ENCODE measurements at regions not wholly inside any gene's neighbourhood (a gene's known extent, or its start where the extent isn't known, plus 50 kb on each side); places are given as distances from the start of the nearest gene placed in this dataset.
"Not testable (repeated sequence)": the region's sequence is repeated elsewhere in the genome, so short reads cannot be mapped to it uniquely, and the experiment has no call there.

DNA sequence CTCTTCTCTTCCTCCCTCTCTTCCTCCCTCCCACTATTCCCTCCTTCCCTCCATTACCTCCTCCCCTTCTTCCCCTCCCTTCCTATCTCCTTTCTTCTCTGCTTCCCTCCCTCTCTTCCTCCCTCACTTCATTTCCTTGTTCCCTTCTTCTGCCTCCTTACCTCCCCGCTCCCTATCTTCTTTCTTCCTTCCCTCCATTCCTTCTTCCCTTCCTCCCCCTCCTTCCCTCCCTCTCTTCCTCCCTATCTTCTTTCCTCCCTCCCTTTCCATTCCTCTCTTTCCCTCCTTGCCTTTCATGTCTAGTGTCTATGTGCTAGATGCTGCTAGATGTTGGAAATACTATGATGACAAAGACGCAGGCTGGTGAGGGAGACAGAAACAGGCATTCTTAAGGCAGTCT lies 246.0 kb downstream of the TDRD15 start:
- intact Hi-C loops (cut with DNase I), result no loop called here
- DNase-seq, result no peak
- ATAC-seq (ENCODE audit: poor library complexity), result no peak

DNA sequence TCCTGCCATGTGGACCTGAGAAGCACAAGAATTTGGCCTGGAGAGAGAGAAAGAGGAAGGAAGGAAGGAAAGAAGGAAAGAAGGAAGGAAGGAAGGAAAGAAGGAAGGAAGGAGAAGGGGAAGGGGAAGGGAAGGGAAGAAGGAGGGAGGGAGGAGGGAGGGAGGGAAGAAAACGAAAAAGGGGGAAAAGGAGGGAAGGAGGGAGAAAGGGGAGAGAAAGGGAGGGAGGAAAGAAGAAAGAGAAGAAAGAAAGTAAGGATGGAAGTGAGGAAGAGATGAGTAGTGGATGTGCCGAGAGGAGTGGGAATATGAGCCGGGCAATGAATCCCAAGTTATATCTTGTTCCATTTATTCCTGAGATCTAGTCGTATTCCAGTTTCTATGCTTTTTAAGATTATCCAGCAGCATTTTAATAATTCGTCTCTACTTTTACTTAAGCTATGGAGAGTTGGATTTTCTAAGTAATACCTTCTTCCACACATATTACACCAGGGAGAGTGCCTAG lies 247.8 kb downstream of the TDRD15 start:
- no peak for ATAC-seq (ENCODE audit: poor library complexity)
- DNase-seq, result no peak
- intact Hi-C loops (cut with DNase I), result no loop called here

DNA sequence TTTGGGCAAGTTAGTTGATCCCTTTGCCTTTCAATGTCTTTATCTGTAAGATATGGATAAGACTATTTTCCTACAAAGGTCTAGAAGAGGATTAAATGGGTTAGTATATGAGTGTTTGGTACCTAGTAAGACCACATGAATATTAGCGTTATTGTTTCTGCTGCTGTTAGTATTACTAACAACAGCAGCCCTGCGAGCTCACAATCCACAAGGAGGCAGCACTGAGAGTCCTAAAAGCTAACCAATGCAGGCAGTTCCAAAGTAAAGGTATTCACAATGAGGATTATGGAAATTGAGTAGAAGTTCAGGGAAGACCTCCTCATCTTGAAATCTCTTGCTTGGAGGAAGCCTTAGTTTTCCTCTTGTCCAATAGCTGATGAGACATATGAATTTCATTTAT lies 248.9 kb downstream of the TDRD15 start:
- ATAC-seq (ENCODE audit: poor library complexity), result no peak
- intact Hi-C loops (cut with DNase I), result no loop called here
- DNase-seq, result no peak

DNA sequence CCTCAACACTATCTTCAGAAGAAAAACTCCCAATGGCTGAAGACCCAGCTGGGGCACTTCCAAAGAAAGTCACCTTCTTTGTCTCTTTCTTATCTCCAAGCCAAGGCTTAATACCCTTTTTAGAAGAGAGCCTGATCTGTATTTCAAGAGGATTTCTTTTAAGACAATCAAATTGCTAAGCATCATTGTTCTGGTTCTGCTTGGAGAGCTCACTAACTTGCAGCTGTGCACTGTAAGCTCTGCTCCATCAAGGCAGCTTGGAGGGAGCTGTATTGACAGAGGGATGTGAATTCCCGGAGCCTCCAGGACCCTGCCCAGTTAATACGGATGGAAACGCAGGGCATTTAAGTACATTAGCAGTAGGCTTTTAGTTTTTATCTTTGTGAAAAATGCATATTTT lies 253.1 kb downstream of the TDRD15 start:
- DNase-seq (no peak), ATAC-seq (ENCODE audit: poor library complexity) (no peak)
- intact Hi-C loops (cut with DNase I), result no loop called here

DNA sequence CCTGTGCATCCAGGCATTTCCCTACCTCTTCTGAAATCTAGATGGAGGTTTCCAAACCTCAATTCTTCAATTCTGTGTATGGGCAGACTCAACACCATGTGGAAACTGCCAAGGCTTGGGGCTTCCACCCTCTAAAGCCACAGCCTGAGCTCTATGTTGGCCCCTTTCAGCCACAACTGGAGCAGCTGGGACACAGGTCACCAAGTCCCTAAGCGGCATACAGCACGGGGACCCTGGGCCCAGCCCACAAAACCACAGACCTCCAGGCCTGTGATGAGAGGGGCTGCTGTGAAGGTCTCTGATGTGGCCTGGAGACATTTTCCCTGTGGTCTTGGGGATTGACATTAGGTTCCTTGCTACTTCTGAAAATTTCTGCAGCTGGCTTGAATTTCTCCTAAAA lies 255.4 kb downstream of the TDRD15 start:
- DNase-seq (no peak), ATAC-seq (ENCODE audit: poor library complexity) (no peak)
- intact Hi-C loops (cut with DNase I), result no loop called here

DNA sequence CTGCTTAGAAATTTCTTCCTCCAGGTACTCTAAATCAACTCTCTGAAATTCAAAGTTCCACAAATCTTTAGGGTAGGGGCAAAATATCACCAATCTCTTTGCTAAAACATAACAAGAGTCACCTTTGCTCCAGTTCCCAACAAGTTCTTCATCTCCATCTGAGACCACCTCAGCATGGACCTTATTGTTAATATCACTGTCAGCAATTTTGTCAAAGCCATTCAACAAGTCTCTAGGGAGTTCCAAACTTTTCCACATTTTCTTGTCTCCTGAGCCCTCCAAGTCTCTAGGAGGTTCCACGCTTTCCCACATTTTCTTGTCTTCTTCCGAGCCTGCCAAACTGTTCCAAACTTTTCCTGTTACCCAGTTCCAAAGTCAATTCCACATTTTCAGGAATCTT lies 255.9 kb downstream of the TDRD15 start:
- intact Hi-C loops (cut with DNase I); ATAC-seq (ENCODE audit: poor library complexity); DNase-seq: not testable (repeated sequence)

DNA sequence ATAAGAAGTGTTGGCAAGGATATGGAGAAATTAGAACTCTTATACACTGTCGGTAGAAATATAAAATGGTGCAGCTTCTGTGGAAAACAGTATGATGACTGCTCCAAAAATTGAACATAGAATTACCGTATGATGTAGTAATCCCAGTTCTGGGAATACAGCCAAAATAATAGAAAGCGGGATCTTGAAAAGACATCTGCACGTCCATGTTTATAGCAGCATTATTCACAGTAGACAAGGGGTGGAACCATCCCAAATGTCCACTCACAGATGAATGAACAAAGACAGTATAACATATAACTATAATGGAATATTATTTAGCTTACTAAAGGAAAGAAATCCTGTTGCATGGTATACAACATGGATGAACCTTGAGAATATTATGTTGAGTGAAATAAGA lies 257.7 kb downstream of the TDRD15 start:
- DNase-seq (no peak), ATAC-seq (ENCODE audit: poor library complexity) (no peak)
- intact Hi-C loops (cut with DNase I), result no loop called here

DNA sequence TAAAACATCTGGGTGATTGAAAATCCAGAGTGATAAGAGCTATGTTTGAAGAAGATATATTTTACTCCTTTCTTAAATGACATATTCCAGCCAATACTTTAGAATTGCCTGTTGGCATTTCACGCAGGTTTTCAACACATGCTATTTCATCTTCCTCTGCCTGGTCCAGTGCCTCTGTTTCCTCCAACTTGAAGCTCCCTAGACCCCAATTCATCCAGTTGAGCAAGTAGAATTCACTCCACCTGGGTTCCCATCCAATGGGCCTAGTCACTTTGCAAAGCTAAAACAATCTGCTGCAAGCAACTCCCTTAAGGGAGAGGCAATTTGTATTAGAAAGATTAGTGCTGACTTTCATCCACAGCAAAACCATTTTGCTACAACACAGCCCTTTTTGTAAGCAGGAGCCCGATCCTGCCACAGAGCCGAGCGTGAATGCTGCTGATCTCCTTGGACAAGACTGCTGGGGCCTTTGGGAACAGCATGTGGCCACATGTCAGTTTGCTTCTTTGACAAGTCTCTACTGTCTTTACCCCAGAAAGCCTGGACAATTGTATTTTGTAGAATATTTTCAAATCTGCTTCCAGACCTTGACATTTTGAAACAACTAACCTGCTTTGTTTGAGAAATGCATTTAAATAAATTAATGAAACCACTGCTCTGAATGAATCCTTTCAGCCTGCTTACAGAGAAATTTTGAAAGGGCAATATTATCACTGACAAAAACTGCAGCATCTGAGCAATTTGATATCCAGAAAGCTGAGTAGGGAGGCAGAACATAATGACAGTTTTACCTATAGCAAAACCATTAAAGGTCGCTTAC lies 259.1 kb downstream of the TDRD15 start:
- intact Hi-C loops (cut with DNase I), result no loop called here
- ATAC-seq (ENCODE audit: poor library complexity) (no peak), DNase-seq (no peak)

DNA sequence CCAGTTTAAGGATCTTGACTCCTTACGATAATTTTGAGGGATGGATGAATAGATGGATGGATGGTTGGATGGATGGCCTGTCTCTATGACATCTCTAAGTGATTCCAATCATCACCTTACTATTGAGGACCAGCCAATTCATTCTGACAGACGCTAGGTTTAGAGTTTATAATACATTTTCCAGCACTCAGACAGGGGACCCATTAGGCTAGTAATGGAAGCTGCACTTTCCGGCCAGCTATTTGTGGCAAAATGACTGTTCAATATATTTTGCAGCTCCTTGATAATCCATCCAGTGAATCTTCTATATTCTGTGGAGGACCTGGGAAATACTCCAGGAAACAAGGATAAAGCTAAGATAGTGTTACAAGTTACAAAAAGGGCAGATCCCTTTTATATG lies 262.9 kb downstream of the TDRD15 start:
- DNase-seq, result no peak
- ATAC-seq (ENCODE audit: poor library complexity), result no peak
- intact Hi-C loops (cut with DNase I), result no loop called here

DNA sequence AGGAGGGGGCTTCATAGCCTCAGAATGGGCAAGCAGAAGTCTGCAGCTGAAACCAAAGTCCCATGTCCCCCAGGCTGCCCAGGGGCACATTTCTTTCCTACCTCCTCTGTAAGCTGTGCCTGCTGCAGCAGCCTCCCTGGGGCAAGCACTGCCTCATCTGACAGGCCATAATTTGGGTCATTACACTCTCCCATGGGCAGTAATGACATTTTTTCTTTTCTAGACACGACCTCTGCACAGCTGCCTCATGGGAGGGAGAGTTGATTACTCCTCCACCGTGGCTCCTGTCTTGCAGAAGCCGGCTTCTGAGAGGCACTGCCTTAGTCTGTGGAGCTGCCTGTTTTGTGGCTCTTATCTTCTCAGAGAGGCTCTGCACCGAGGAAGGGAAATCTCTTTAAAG lies 268.9 kb downstream of the TDRD15 start:
- ATAC-seq (ENCODE audit: poor library complexity) (no peak), DNase-seq (no peak)
- intact Hi-C loops (cut with DNase I), result no loop called here

DNA sequence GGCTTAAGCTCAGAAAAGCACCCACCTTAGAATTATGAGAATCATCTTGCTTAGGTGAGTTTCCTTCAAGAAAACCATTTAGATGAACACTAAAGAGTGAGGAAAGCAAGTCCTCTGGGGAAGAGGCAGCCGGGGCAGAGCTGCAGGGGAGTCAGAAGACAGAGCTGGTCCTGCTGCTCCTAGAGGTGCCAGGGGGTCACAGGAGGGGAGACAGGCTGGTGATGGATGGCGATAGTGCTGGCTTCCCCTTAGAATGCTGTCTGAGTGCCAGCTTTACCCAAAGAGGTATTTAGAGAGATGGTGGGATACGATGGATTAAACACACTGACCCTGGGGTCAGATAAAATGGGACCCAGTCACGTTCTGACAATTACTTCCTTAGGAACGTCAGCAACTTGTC lies 269.4 kb downstream of the TDRD15 start:
- intact Hi-C loops (cut with DNase I), result no loop called here
- ATAC-seq (ENCODE audit: poor library complexity), result no peak
- DNase-seq, result no peak

DNA sequence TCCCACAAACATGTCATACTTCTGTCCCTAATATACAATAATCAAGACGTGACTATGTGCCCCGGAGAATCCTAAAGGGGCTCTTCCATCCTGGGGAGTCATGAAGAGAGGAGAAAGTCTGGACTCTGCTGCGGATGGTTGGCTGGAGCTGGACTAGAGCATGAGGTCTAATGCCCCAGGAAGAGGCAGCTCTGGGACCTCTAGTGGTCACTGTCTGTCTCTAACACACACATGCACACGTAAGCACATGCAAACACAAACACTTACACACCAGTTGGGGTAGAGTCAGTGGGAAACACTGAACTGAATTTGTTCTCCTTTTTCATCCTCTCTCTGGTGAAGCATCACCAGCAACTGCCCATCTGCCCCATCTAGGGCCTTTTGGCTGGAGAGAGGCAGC lies 271.6 kb downstream of the TDRD15 start:
- peak; percentile 43 for ATAC-seq (ENCODE audit: poor library complexity)
- no peak for DNase-seq
- intact Hi-C loops (cut with DNase I), result no loop called here

DNA sequence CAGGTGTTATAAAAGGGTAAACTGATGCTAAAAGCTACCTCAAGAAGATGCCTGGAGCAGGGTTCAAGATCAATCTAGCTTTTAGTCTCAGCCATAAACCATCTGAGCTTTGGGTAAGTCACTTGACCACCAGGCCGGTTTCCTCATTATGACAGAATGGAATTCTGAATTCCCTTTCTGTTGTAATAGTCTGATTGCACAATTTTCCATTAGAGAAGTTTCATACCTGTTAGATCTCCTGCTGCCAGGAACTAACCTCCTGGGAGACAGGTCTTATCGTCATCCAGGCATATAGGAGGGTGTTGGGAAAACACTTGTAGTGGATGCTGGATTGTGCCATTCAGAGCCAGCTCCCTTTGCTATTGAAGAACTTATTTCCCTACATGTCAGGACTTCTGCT lies 272.5 kb downstream of the TDRD15 start:
- DNase-seq (no peak), ATAC-seq (ENCODE audit: poor library complexity) (no peak)
- intact Hi-C loops (cut with DNase I), result no loop called here

DNA sequence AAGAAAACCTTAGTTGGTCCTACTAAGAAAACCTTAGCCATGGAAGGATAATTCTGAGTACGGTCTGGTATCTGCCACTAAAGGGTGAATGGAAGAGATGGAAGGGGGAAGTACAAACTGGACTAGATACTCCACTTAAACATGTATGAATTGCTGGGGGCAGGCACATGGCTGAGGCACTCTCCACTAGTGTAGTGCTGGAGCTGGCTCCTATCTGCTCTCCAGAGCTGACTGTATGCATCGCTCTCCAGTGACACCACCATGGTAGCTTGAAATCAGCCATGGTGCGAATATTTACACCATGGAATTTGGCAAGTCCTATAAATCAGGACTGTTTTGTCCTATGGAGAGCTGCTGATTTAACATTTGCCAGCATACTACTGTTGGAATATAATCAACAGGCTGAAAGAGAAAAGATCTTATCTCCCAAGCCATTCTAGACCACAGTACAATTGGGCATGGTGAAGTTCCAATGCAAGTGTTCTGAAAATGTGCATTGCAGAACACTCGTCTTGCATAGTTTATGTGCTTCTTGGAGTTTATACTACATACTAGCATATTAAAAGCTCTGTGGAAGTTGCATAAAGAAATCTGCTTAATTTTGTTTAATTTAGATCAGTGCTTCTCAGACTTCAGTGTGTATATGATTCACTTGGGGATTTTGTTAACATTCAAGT lies 277.4 kb downstream of the TDRD15 start:
- no peak for DNase-seq
- intact Hi-C loops (cut with DNase I), result no loop called here
- no peak for ATAC-seq (ENCODE audit: poor library complexity)

DNA sequence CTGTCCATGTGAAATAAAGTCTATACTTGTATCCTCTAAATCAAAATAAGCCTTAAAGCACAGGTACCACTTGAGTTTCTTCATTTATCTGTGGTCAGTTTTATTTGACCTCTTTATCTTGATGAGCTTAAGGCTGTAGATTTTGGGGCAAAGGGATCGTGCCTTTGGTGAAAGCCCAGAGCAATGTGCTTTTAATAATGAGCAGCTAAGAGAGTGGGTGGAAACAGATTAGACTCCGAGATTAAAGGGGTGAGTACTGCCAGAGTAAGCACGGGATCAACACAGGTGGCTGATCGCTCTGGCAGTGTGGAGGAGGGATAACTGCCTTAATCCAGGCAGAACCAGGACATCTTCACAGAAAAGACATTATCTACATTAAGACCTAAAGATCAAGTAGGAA lies 280.4 kb downstream of the TDRD15 start:
- ATAC-seq (ENCODE audit: poor library complexity) (no peak), DNase-seq (no peak)
- intact Hi-C loops (cut with DNase I), result no loop called here

DNA sequence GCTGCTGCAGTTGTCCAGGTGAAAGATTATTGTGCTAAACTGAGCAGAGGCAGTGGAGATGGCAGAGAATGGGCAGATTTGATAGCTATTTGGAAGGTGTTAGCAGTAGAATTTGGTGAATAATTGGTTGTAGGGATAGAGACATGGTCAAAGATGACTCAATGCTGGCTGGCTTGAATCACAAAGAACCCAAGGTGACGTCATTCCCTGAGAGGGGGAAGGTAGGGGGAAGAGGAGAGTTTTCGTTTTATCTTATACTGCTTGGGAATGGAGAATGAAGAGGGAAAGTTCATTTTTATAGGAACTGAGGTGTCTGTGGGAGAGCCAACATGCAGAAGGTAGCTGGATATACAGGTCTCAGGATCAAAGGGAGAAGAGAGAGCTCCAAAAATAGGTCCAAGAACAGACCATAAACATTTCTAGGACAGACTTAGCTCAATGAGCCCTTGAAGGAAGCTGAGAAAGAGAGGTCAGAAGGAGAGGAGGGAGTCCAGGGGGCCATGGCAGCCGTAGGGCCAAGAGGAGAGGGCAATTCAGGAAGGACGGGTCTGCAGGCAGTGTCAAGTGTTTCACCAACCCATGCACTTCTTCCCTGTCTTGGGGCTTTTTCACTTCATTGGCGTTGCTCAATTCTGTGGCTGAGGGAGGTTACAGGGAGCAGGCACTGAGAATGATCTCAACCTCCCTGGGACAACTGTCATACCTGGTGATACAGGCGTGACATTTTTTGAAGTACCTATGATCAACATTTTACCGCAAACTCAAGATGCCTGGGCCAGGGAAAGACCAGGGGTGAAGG lies 281.3 kb downstream of the TDRD15 start:
- DNase-seq (no peak), ATAC-seq (ENCODE audit: poor library complexity) (no peak)
- intact Hi-C loops (cut with DNase I), result no loop called here

DNA sequence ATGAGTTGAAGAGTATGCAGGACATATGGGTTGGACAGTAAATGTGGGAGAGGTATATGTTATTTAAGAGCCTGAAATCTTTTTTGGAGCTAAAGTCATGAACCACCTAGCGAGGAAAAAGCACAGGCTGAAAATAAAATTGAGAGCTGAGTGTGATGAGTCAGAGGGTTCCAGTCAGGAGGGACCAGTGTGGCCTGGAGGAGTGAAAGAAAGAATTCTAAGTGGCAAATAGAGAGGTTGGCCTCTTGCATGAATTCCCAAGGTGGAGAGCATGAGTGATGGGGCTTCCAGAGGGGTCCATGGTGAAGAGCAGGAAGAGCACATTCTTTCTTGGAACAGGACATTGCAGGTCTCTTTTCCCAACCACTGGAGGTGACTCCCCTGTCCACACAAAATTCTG lies 282.6 kb downstream of the TDRD15 start:
- no peak for ATAC-seq (ENCODE audit: poor library complexity)
- DNase-seq, result no peak
- intact Hi-C loops (cut with DNase I), result no loop called here

DNA sequence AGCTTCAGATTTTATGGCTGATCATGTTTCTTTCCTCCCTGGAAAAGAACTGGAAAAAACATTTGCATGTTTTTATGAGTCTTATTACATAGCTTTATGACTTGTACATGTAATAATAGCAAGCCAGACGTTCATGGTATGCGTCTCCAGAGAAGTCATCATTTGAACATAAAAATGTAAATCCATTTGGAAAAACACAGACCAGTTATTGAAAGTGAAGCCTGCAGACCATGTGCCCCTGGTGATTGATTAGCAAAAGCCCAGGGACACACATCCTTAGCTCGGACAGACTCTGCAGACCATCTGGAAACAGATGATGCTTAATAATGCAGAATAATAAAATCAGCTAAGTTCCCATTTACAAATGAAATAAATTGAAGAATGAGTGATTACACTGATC lies 283.1 kb downstream of the TDRD15 start:
- no peak for ATAC-seq (ENCODE audit: poor library complexity)
- no peak for DNase-seq
- intact Hi-C loops (cut with DNase I), result no loop called here

DNA sequence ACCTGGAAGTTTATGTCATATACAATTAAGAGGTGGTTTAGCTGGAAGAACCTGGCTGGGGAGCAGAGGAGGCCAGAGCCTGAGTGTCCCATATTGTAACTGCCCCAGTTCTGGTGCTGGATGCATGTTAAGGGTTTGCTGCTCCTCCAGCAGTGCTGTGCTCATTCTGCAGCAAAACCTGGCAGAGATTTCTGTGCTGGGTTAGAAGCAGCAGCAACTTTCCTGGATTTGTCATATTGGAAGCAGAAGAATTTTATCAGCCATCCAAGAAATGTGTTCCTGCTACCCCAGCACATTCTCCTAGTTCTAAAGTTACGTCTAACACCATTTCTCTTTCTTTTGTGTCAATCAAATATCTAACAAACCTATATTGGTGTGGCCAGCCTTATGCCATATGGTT lies 284.1 kb downstream of the TDRD15 start:
- ATAC-seq (ENCODE audit: poor library complexity), result no peak
- DNase-seq, result no peak
- intact Hi-C loops (cut with DNase I), result no loop called here

DNA sequence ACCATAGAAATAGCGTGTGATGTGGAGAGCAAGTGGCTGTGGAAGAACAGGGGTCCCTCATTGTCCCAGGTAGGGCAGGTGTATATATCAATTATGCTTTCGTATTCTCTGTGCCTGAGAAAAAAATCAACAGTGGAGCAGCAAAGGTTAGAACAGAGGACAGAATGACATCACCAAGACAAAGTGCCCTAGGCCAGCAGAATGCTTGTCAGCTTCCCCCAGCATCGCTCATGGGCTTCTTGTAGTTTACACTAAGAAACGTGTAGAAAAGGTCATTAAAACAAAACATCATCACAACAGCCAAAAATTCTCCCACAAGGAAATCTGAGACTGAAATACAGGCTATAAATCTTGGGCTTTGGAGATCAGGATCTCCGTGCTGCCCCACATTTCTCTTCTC lies 288.0 kb downstream of the TDRD15 start:
- intact Hi-C loops (cut with DNase I), result no loop called here
- ATAC-seq (ENCODE audit: poor library complexity) (no peak), DNase-seq (no peak)

Measured in Right ventricle myocardium superior (tissue), 1 donor.